ENCODE measurements at regions not wholly inside any gene's neighbourhood (a gene's known extent, or its start where the extent isn't known, plus 50 kb on each side); places are given as distances from the start of the nearest gene placed in this dataset.

GRCh38 chr7:11895337-11895736, 63.3 kb upstream of the THSD7A start:
- TF ChIP-seq CTCF (IDR thresholded peaks at IDR 0.05; ENCODE audit: low read depth, low read length, poor library complexity, severe bottlenecking) (no peak), EZH2phosphoT487 (IDR thresholded peaks at IDR 0.05; ENCODE audit: borderline replicate concordance, low read length) (no peak)
- Histone ChIP-seq H3F3A (ENCODE audit: control insufficient read depth, insufficient read depth) (no peaks in the 10 kb centered on the region), H3K36me3 (ENCODE audit: control insufficient read depth, low read length) (no peaks in the 10 kb centered on the region), H3K4me3 (ENCODE audit: low read length) (no peak overlapping the region), H3K9me2 (replicated peaks; ENCODE audit: control insufficient read depth, low read length) (no peaks in the 10 kb centered on the region), H3K27ac (ENCODE audit: low read depth, low read length) (no peak overlapping the region), H3K4me2 (ENCODE audit: low read length) (no peak overlapping the region), H3K9me3 (ENCODE audit: control insufficient read depth, insufficient read depth, low read length) (no peaks in the 10 kb centered on the region), H3K4me1 (ENCODE audit: control insufficient read depth, low read length) (no peaks in the 10 kb centered on the region), H3K27me3 (ENCODE audit: control insufficient read depth, low read length) (no peaks in the 10 kb centered on the region), H3K79me2 (ENCODE audit: control insufficient read depth, low read length) (no peaks in the 10 kb centered on the region), H4K20me1 (ENCODE audit: control insufficient read depth, insufficient read depth, low read depth, low read length) (no peaks in the 10 kb centered on the region)

- no peaks in the 10 kb centered on the region for H3K79me2 ChIP-seq (ENCODE audit: control insufficient read depth, low read length)
- H3K36me3 ChIP-seq (ENCODE audit: control insufficient read depth, low read length) = no peaks in the 10 kb centered on the region
- no peaks in the 10 kb centered on the region for H3K9me2 ChIP-seq (replicated peaks; ENCODE audit: control insufficient read depth, low read length)
- no peak for TF ChIP-seq CTCF (IDR thresholded peaks at IDR 0.05; ENCODE audit: low read depth, low read length, poor library complexity, severe bottlenecking)
- TF ChIP-seq EZH2phosphoT487 (IDR thresholded peaks at IDR 0.05; ENCODE audit: borderline replicate concordance, low read length) = no peak
- no peaks in the 10 kb centered on the region for H3K4me1 ChIP-seq (ENCODE audit: control insufficient read depth, low read length)
- H3K4me2 ChIP-seq (ENCODE audit: low read length) = no peak overlapping the region
- no peaks in the 10 kb centered on the region for H3K9me3 ChIP-seq (ENCODE audit: control insufficient read depth, insufficient read depth, low read length)
- H3F3A ChIP-seq (ENCODE audit: control insufficient read depth, insufficient read depth) = no peaks in the 10 kb centered on the region
- no peaks in the 10 kb centered on the region for H3K27me3 ChIP-seq (ENCODE audit: control insufficient read depth, low read length)
- no peak overlapping the region for H3K27ac ChIP-seq (ENCODE audit: low read depth, low read length)
- no peaks in the 10 kb centered on the region for H4K20me1 ChIP-seq (ENCODE audit: control insufficient read depth, insufficient read depth, low read depth, low read length)
- no peak overlapping the region for H3K4me3 ChIP-seq (ENCODE audit: low read length)
Observed at GRCh38 chr7:11896663-11897062, 64.7 kb upstream of the THSD7A start.

- no peaks in the 10 kb centered on the region for H3K36me3 ChIP-seq (ENCODE audit: control insufficient read depth, low read length)
- H3K4me1 ChIP-seq (ENCODE audit: control insufficient read depth, low read length) = no peaks in the 10 kb centered on the region
- no peaks in the 10 kb centered on the region for H3K79me2 ChIP-seq (ENCODE audit: control insufficient read depth, low read length)
- H3K4me2 ChIP-seq (ENCODE audit: low read length) = no peak overlapping the region
- no peaks in the 10 kb centered on the region for H3K9me2 ChIP-seq (replicated peaks; ENCODE audit: control insufficient read depth, low read length)
- H3K9me3 ChIP-seq (ENCODE audit: control insufficient read depth, insufficient read depth, low read length) = no peaks in the 10 kb centered on the region
- no peak overlapping the region for H3K4me3 ChIP-seq (ENCODE audit: low read length)
- no peaks in the 10 kb centered on the region for H3F3A ChIP-seq (ENCODE audit: control insufficient read depth, insufficient read depth)
- no peaks in the 10 kb centered on the region for H4K20me1 ChIP-seq (ENCODE audit: control insufficient read depth, insufficient read depth, low read depth, low read length)
- H3K27me3 ChIP-seq (ENCODE audit: control insufficient read depth, low read length) = no peaks in the 10 kb centered on the region
- no peak overlapping the region for H3K27ac ChIP-seq (ENCODE audit: low read depth, low read length)
- TF ChIP-seq EZH2phosphoT487 (IDR thresholded peaks at IDR 0.05; ENCODE audit: borderline replicate concordance, low read length) = no peak
- no peak for TF ChIP-seq CTCF (IDR thresholded peaks at IDR 0.05; ENCODE audit: low read depth, low read length, poor library complexity, severe bottlenecking)
Observed at GRCh38 chr7:11899247-11899646, 67.2 kb upstream of the THSD7A start.

- Histone ChIP-seq H3K4me1 (ENCODE audit: control insufficient read depth, low read length) (no peaks in the 10 kb centered on the region), H3K27ac (ENCODE audit: low read depth, low read length) (no peak overlapping the region), H3K4me3 (ENCODE audit: low read length) (no peak overlapping the region), H3K79me2 (ENCODE audit: control insufficient read depth, low read length) (no peaks in the 10 kb centered on the region), H3F3A (ENCODE audit: control insufficient read depth, insufficient read depth) (no peaks in the 10 kb centered on the region), H3K36me3 (ENCODE audit: control insufficient read depth, low read length) (no peaks in the 10 kb centered on the region), H3K9me3 (ENCODE audit: control insufficient read depth, insufficient read depth, low read length) (no peaks in the 10 kb centered on the region), H4K20me1 (ENCODE audit: control insufficient read depth, insufficient read depth, low read depth, low read length) (no peaks in the 10 kb centered on the region), H3K9me2 (replicated peaks; ENCODE audit: control insufficient read depth, low read length) (no peaks in the 10 kb centered on the region), H3K27me3 (ENCODE audit: control insufficient read depth, low read length) (no peaks in the 10 kb centered on the region), H3K4me2 (ENCODE audit: low read length) (no peak overlapping the region)
- TF ChIP-seq EZH2phosphoT487 (IDR thresholded peaks at IDR 0.05; ENCODE audit: borderline replicate concordance, low read length) = no peak
- no peak for TF ChIP-seq CTCF (IDR thresholded peaks at IDR 0.05; ENCODE audit: low read depth, low read length, poor library complexity, severe bottlenecking)
Observed at GRCh38 chr7:11910253-11910652, 78.3 kb upstream of the THSD7A start.
